HG02840 (cell line): ENCODE measurements at regions not wholly inside any gene's neighbourhood (a gene's known extent, or its start where the extent isn't known, plus 50 kb on each side); places are given as distances from the start of the nearest gene placed in this dataset.
A peak's percentile ranks its signal among the peaks of the same experiment; 100 is the strongest.
"Not testable (repeated sequence)": the region's sequence is repeated elsewhere in the genome, so short reads cannot be mapped to it uniquely, and the experiment has no call there.

Experiments
- ATAC-seq: cut with Tn5 transposase; IDR thresholded peaks from one replicate; pipeline ENCODE4 v1.9.1; 2021; ENCODE audit warnings: mild to moderate bottlenecking, moderate library complexity, moderate number of reproducible peaks; ENCODE audit not compliant: unreplicated experiment, low FRiP score

- no peak for ATAC-seq
Observed at GRCh38 chr15:92803536-92803851, 96.6 kb upstream of the CHD2 start.

DNA sequence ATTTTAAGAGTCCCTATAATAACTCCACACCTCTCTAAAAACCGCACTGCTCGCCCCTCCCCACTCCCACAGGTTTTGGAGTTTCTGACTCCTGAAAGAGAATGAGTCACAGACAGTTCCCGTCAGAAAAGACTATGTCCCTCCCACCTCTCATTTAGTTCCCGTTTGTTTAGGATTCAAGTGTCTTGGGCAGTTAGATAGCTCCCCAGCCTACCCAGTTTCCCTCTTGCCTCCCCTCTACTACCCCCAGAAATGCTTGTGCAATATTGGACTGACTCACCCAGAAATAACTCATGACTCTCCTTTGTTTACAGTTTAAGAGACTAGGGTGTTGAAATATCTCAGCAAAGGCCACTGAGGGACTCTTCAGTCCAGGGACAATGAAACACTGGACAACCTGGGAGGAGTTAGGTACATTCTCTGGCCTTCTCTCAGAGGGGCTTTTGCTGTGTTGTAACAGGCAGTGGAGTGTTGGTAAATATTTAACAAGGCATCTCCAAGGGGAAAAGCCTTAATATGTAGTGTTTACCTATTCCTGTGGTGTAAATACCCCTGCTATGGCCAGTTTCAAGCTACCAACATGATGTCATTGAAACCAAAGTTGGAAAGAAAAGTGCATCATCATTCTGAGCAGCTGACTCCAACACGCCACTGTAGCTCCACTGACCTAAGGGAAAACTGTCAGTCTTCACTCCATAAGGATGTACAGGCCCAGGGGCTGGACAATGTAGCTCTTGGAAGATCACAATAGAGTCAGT is 96.1 kb upstream of the CHD2 start:
- peak; percentile 43 for ATAC-seq

DNA sequence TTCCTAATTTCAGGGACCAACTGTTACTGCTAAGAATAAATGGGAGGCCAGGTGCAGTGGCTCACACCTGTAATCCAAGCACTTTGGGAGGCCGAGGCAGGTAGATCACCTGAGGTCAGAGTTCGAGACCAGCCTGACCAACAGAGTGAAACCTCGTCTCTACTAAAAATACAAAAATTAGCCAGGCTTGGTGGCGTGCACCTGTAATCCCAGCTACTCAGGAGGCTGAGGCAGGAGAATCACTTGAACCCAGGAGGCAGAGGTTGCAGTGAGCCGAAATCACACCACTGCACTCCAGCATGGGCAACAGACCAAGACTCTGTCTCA is 95.6 kb upstream of the CHD2 start:
- ATAC-seq, result not testable (repeated sequence)

DNA sequence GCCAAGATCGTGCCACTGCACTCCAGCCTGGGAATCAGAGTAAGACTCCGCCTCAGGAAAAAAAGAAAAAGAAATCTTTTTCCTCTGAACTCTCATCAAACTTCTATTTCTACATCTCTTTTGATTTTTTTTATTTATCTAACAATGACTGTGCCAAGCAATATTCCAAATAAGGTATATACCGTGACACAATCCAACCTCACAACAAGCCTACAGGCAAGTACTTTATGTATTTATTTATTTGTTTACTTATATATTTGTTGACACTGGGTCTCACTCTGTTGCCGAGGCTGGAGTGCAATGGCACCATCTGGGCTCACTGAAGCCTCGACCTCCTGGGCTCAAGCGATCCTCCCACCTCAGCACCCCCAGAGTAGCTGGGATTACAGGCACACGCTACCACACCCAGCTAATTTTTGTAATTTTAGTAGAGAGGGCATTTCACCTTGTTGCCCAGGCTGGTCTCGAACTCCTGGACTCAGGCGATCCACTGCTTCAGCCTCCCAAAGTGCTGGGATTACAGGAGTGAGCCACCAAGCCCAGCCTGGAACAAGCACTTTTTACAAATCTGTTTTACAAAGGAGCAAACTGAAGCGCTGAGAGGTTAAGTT is 94.9 kb upstream of the CHD2 start:
- ATAC-seq, result no peak

- ATAC-seq, result not testable (repeated sequence)
Observed at GRCh38 chr15:92806171-92806570, 94.0 kb upstream of the CHD2 start.

DNA sequence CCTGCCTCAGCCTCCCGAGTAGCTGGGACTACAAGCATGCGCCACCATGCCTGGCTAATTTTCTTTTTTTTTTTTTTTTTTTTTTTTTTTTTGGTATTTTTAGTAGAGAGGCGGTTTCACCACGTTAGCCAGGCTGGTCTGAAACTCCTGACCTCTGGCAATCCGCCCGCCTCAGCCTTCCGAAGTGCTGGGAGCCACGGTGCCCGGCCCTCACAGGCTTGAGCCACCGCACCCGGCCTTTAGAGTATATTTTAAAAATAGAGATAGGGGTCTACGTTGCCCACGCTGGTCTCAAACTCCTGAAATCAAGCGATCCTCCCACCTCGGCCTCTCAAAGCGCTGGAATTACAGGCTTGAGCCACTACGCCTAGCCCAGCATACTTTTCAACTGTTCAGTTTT is 93.4 kb upstream of the CHD2 start:
- no peak for ATAC-seq

GRCh38 chr15:92807971-92808571 is 92.1 kb upstream of the CHD2 start:
- no peak for ATAC-seq

DNA sequence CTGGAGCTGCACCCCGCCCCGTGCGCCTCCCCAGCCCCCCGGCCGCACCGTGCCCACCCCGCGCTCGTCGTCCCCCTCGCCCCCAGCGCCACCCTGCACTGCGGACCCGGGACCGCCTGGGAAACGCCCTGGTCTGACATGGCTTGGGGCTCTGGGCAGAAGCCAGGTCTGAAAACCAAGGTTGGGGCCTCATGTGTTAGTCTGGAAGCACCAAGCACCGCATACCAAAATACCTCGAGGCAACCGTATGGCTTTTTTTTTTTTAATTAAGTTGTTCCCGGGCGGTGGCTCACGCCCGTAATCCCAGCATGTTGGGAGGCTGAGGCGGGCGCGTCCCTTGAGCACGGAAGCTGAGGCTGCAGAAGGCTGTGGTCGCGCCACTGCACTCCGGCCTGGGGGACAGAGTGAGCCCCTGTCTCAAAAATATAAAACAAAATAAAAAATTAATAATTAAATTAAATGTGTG is 91.5 kb upstream of the CHD2 start:
- peak; percentile 21 for ATAC-seq

DNA sequence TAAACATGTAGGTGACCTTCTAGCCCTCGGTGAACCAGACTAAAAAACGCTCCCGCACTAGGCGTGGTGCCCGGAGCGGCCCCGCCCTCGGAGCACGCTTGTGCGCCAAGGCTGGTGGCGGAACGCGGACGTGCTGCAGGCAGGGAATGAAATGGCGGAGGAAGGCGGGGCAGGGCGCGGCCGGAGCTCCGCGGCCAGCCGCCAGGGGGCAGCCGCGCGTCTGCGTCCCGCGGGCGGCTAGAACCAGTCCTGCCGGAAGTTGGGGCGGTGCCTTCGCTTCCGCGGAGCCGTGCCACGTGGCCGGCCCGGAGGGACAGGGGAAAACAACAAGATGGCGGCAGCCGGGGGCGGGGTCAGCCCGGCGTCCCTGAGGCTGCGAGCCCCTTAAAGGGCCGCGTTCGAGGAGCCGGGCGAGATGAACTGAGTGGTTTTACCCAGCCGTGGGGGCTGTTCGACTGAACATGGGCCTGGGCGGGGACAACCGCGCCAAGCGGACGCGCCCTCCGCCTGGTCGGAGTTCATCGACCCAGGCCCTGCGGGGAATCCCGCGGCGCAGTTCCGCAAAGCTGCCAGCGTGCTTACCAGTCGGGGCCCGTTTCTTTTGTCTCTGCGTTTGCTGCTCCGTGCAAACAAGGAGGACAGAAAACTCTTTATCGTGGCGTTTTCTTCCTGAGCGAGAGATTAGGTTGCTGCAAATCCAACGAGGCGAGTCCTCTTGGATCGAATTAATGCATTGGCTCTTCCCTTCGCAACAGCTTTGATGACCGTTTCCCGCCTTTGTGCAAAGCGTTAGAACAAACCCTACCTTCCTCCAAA is 90.9 kb upstream of the CHD2 start:
- ATAC-seq, result peak; percentile 88

DNA sequence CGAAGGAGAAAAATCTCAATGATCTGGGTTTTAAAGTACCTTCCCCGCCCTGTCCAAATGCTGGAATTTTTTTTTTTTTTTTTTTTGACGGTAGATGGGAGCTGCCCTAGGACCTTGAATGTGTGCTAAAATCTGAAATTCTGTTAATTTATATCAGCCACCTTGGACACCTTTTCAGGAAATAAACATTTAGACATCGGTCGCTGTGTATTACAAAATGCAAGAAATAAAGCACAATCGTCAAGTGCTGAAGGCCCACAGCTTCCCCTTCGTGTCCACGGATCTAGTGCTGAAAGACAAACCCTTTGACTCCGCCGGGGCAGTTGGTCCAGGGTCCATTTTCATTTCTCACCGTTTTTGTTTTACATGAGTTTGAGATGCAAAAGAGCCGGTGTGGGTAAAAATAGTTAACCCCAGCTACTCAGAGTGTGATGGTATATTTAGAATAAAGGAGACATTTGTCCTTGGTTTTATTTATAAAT is 90.2 kb upstream of the CHD2 start:
- no peak for ATAC-seq

- ATAC-seq, result no peak
Observed at GRCh38 chr15:92810418-92811138, 89.5 kb upstream of the CHD2 start.

DNA sequence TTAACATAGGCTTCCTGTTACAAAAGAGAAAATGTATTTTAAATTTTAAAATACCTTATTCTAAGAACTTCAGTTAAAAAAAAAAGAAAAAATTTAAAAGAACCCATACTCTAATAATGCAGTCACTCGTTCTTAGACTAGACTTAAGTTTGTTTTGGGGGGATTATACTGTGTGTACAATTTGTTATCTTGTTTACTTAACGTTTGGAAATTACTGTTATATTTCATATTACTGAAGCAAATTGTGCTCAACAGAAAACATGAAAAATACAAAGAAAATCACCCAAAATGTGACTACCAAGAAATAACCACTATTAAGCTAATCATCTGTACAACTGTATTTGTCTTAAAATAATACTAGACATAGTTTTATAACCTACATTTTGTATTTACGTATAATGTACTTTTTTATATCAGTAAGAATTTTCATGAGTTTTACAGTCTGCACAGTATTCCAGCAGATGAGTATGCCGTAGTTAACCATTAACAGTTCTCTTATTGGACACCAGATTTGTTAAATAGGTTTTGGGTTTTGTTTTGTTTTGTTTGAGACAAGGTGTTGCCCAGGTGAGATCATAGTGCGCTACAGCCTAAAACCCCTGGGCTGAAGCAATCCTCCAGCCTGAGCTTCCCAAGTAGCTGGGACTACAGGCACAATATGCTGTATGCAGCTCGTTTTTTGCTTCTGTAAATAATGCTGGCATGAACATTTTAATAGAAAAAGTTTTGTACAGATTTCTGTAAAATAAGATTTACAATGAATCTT is 88.8 kb upstream of the CHD2 start:
- no peak for ATAC-seq

GRCh38 chr15:92812271-92812670 is 87.9 kb upstream of the CHD2 start:
- no peak for ATAC-seq

DNA sequence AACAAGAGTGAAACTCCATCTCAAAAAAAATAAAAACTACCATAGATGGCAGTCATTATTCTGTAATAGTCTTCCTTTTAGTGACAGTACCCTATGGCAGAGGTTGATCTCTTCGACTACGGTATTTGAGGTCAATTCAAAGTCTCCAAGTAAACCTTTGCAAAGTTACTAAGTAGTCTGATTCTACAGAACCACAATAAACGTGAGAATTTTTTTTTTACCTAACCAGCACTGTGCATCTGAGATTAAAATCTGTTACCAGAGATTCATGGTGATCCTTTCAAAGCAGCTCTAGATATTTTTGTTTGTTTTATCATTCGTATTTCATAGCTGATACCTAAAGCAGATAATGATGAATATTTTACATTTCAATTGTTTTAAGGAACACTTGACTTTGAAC is 86.6 kb upstream of the CHD2 start:
- no peak for ATAC-seq

GRCh38 chr15:92817339-92817886 is 82.7 kb upstream of the CHD2 start:
- ATAC-seq, result no peak

- ATAC-seq, result no peak
Observed at GRCh38 chr15:92818651-92819277, 81.4 kb upstream of the CHD2 start.

GRCh38 chr15:92819278-92820235 is 80.6 kb upstream of the CHD2 start:
- no peak for ATAC-seq
